RWPE1 (cell line): ENCODE measurements at regions not wholly inside any gene's neighbourhood (a gene's known extent, or its start where the extent isn't known, plus 50 kb on each side); places are given as distances from the start of the nearest gene placed in this dataset.

Experiments
- CTCF ChIA-PET: fragments of 350-600 bp; sonication (Branson Sonifier 250); formaldehyde crosslinking; extraction: SDS; loops from one replicate; lab custom pipeline; 2021; lab: Yijun Ruan, JAX
- POLR2A ChIA-PET: fragments of 400-600 bp; formaldehyde crosslinking; extraction: SDS; loops from one replicate; lab custom pipeline; 2020; ENCODE audit warnings: antibody characterized with exemption; ENCODE audit not compliant: low non-redundant PET; lab: Yijun Ruan, JAX
- DNase-seq: peaks from one replicate; pipeline ENCODE4 v3.0.0; 2012; ENCODE audit warnings: low spot score
- H3K27ac ChIP-seq: fragments of 450-650 bp; 2 replicates; pipeline ENCODE4 v1.5.1; 2017
- TF ChIP-seq, protein P1 (sequence below): fragments of 450-650 bp; conservative IDR thresholded peaks from 2 replicates; pipeline ENCODE4 v1.5.1; 2017; ENCODE audit warnings: low read depth, mild to moderate bottlenecking

DNA sequence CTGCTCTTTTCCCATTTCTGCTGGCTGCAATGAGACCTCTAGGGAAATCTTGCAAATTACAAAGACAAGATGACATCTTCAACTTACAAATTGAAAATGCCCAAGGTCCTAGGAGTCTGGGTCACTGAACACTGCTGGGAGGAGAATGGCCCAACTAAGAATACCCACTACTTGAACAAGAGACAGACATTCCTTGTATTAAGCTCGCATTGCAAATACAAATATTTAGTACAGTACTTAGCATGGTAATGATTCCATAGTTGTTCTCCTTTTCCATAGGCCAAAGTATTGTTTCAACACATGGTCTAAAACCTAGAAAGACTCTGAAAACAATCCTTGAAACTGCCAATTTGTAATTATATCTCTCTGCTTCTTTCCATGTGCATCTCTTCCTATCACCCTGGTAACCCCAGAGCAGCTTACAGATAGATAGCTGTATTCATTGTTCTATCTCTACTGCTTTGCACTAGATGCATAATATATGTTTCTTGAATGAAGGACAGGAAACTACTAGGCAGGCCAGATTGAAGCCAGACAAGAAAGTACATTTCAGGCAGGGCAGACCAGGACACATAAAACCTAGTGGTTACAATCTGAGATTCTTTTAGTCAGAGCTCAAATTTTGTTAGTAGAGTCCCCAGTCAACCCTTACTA lies 1545.7 kb upstream of the TENM4 start:
- no peak for DNase-seq
- TF ChIP-seq, protein P1, sequence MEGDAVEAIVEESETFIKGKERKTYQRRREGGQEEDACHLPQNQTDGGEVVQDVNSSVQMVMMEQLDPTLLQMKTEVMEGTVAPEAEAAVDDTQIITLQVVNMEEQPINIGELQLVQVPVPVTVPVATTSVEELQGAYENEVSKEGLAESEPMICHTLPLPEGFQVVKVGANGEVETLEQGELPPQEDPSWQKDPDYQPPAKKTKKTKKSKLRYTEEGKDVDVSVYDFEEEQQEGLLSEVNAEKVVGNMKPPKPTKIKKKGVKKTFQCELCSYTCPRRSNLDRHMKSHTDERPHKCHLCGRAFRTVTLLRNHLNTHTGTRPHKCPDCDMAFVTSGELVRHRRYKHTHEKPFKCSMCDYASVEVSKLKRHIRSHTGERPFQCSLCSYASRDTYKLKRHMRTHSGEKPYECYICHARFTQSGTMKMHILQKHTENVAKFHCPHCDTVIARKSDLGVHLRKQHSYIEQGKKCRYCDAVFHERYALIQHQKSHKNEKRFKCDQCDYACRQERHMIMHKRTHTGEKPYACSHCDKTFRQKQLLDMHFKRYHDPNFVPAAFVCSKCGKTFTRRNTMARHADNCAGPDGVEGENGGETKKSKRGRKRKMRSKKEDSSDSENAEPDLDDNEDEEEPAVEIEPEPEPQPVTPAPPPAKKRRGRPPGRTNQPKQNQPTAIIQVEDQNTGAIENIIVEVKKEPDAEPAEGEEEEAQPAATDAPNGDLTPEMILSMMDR: no peak
- H3K27ac ChIP-seq: no peak overlapping the region
- CTCF ChIA-PET: interaction anchor here (0.6 kb wide), 1 partner anchor 125 kb away, joined by 3 read pairs; no protein-coding TSS in a partner anchor
- POLR2A ChIA-PET: no interaction called here

DNA sequence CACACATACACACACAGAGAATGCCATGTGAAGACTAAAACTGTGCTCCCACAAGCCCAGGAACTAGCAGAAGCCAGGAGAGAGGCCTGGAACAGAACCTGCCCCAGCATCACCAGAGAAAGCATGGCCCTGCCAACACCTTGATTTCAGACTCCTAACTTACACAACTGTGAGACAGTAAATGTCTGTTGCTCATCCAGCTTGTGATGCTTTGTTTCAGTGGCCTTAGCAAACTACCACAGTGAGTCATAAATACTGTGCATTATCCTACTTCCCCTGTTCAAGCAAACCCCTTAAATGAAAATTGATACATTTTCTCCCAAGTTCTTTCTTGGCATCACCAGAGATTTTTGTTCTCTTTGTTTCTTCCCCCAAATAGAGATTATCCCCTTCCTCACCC lies 1539.4 kb upstream of the TENM4 start:
- no peak overlapping the region for H3K27ac ChIP-seq
- ChIA-PET POLR2A (no interaction called here), CTCF (no interaction called here)
- peak; percentile 12 for DNase-seq
- TF ChIP-seq, protein P1: no peak

DNA sequence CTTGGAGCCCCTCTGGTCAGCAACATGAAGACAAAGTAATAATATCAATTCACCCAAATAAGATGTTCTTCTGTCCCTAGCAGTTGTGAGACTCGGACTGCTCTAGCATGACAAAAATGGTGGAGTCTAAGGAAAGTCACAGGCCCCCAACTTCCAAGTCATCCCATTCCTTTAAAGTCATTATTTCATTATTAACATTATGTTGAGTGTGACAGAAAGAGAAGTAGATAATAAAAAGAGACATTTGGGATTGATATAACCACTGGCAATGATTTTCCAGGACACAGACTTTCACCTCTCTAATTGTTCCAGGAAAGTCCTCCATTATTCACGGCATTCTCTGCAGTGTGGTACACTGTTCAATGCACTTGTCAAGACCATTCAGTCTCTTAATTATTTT lies 1533.0 kb upstream of the TENM4 start:
- TF ChIP-seq, protein P1: no peak
- ChIA-PET POLR2A (no interaction called here), CTCF (interaction anchor here (0.6 kb wide), 1 partner anchor 250 kb away, joined by 3 read pairs; no protein-coding TSS in a partner anchor)
- no peak for DNase-seq
- H3K27ac ChIP-seq: no peak overlapping the region

DNA sequence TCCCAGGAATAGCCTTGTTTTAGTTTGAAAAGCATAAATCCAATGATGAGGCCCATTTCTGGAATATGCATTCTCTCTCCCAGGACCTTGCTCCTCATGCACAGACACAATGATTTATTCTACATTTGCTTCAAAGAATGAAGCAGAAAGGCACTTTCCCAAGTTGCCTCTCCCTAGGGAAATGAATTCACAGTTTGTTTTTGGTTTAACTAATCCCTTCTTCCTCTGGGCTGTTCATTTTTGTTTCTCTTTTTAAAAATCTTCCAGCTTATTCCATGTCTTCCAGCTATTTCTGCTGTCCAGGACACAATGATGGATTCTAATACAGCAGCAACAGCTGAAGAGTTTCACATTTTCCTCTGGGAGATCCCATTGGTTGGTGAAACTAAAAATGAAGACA lies 1529.2 kb upstream of the TENM4 start:
- TF ChIP-seq, protein P1: no peak
- DNase-seq: no peak
- no peak overlapping the region for H3K27ac ChIP-seq
- POLR2A ChIA-PET: no interaction called here
- CTCF ChIA-PET: no interaction called here

DNA sequence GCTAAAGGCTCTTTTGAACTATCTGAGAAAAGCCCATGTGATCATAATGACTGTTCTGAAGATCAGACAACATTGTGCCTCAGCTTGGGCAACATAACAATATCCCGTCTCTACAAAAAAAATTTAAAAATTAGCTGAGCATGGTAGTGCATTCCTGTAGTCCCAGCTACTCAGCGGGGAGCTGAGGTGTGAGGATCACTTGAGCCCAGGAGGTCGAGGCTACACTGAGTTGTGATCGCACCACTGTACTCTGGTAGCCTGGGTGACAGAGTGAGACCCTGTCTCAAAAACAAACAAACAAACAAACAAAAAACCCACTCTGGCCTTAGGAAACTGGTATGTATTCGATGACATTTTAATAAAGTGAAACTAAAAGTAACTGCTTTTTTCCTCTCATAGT lies 1526.8 kb upstream of the TENM4 start:
- POLR2A ChIA-PET: no interaction called here
- DNase-seq: no peak
- CTCF ChIA-PET: no interaction called here
- TF ChIP-seq, protein P1: no peak
- no peak overlapping the region for H3K27ac ChIP-seq

DNA sequence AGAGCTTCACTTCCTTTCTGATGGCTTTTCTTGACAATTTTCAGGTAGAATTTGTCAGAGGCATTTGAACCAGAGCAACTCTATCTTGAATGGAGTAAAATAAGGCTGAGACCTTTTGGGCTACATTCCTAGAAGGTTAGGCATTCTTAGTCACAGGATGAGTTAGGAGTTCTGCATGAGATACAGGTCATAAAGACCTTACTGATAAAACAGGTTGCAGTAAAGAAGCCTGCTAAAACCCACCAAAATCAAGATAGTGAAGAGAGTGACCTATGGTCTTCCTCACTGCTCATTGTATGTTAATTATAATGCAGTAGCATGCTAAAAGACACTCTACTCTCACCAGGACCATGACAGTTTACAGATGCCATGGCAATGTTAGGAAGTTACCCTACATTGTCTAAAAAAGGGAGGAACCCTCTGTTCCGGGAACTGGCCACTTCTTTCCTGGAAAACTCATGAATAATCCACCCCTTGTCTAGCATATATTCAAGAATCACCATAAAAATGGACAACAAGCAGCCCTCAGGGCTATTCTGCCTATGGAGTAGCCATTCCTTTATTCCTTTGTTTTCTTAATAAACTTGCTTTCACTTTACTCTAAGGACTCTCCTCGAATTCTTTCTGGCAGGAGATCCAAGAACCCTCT lies 1519.7 kb upstream of the TENM4 start:
- no peak overlapping the region for H3K27ac ChIP-seq
- ChIA-PET POLR2A (no interaction called here), CTCF (no interaction called here)
- DNase-seq: no peak
- TF ChIP-seq, protein P1: no peak
